Esophagus muscularis mucosa (tissue), 3 donors: ENCODE measurements at regions not wholly inside any gene's neighbourhood (a gene's known extent, or its start where the extent isn't known, plus 50 kb on each side); places are given as distances from the start of the nearest gene placed in this dataset.

Experiments used
- CTCF ChIP-seq, 3 experiments: fragments of 200-600 bp in 2 of 3; fragments of 450-650 bp in 1 of 3; sonication (generic) in 2 of 3; IDR thresholded peaks; one replicate each; pipeline ENCODE4 v1.5.1; 2017 to 2019; ENCODE audit warnings: antibody characterized with exemption in 3 of 3, mild to moderate bottlenecking in 2 of 3, moderate library complexity in 1 of 3
- POLR2A ChIP-seq: fragments of 450-650 bp; IDR thresholded peaks from one replicate; pipeline ENCODE4 v1.6.1; 2017; ENCODE audit warnings: antibody characterized with exemption, moderate library complexity, mild to moderate bottlenecking, low read depth

- TF ChIP-seq POLR2A (no peak), CTCF (IDR thresholded peaks at IDR 0.05) (no peak)
Observed at GRCh38 chrX:150270622-150271021, 92.5 kb upstream of the MAMLD1 start.
